HFF-Myc (cell line): ENCODE measurements at regions not wholly inside any gene's neighbourhood (a gene's known extent, or its start where the extent isn't known, plus 50 kb on each side); places are given as distances from the start of the nearest gene placed in this dataset.

Experiments
- DNase-seq: peaks from one replicate; pipeline ENCODE4 v3.0.0-alpha.2; 2011; ENCODE audit warnings: low read depth; ENCODE audit errors: extremely low read depth
- H3K4me3 ChIP-seq: replicated peaks from 2 replicates; pipeline ENCODE4 v1.5.1; 2011; ENCODE audit warnings: low read depth, mild to moderate bottlenecking, control low read depth, low read length
- CTCF ChIP-seq: IDR thresholded peaks from 2 replicates; pipeline ENCODE4 v1.5.1; 2012; ENCODE audit warnings: mild to moderate bottlenecking, low read depth, low read length, control low read depth; ENCODE audit errors: missing control alignments

GRCh38 chr1:181259026-181259745 is 170.7 kb downstream of the IER5 start:
- no peak for DNase-seq
- TF ChIP-seq CTCF = no peak
- H3K4me3 ChIP-seq = no peak overlapping the region

DNA sequence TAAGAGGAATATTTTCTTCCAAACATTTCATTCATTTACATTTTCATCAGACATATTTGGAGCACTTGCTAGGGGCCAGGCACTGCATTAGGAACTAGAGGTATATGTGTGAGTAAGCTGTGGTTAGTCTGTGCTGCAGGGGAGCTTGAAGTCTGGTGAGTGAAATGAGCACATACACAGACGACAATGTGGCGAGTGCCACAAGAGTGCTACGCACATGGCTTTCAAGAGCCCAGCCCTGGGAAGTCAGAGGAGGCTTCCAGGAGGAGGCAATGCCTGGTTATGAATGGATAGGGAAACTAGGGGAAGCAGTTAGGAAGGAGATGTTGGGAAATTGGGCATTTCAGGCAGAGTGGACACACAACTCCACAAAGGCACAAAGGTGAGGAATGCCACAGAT is 171.8 kb downstream of the IER5 start:
- DNase-seq = no peak
- TF ChIP-seq CTCF = no peak
- H3K4me3 ChIP-seq = no peak overlapping the region

GRCh38 chr1:181260994-181261393 is 172.5 kb downstream of the IER5 start:
- H3K4me3 ChIP-seq = no peak overlapping the region
- DNase-seq = no peak
- TF ChIP-seq CTCF = no peak

GRCh38 chr1:181262069-181262468 is 173.6 kb downstream of the IER5 start:
- H3K4me3 ChIP-seq = no peak overlapping the region
- TF ChIP-seq CTCF = no peak
- no peak for DNase-seq

DNA sequence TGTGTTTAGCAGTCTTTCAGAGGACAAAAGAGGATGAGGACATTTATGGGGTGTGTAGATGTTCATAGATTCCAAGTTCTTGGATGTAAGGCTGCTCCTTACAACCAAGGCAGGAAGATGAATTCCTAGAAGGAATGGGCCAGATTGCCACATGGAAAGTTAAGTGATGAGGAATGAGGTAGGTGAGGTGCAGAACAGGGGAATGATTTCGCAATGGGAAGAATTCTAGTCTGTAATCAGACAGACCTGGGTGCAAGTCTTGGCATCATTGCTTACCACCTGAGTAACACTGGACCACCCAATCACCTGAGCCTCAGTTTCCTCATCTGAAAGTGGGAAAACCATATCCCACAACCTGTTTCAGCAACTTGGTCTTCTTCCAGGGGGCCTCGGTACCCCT is 174.9 kb downstream of the IER5 start:
- TF ChIP-seq CTCF = no peak
- no peak overlapping the region for H3K4me3 ChIP-seq
- no peak for DNase-seq

DNA sequence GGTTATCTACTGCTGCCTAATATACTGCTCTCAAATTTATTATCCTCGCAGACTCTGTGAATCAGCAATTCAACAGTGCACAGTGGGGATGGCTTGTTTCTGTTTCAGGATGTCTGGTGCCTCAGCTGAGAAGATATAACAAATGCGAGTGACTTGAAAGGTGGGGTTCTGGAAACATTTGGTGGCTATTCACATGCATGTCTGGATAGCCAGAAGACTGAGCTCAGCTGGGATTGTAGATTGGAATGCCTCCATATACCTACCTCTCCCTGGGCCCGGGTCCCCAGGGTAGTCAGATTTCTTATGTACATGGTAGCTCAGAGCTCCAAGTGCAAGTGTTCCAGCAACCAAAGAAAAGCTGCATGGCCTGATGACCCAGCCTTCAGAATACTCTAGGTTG is 176.3 kb downstream of the IER5 start:
- TF ChIP-seq CTCF = no peak
- no peak for DNase-seq
- H3K4me3 ChIP-seq = no peak overlapping the region

DNA sequence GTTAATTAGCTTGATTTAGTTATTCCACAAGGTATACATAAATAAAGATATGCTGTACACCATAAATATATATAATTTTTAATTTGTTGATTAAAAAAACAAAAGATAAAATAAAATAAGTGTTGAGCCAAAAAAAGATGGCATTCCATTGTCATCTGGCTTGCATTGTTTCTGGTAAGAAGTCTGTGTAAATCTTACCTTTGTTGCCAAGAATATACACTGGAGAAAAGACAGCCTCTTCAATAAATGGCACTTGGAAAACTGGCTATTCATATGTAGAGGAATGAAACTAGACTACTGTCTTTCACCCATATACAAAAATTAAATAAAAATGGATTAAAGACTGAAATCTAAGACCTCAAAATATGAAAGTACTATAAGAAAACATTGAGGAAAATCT is 196.5 kb downstream of the IER5 start:
- no peak for DNase-seq
- no peak overlapping the region for H3K4me3 ChIP-seq
- TF ChIP-seq CTCF = no peak
